GM12873 (cell line): ENCODE measurements at regions not wholly inside any gene's neighbourhood (a gene's known extent, or its start where the extent isn't known, plus 50 kb on each side); places are given as distances from the start of the nearest gene placed in this dataset.

Source experiments
- TF ChIP-seq, protein P1 (sequence below): IDR thresholded peaks from 2 replicates; pipeline ENCODE4 v1.5.1; 2012; ENCODE audit warnings: low read depth, mild to moderate bottlenecking, moderate library complexity, low read length, control low read depth; ENCODE audit not compliant: insufficient read depth; ENCODE audit errors: missing control alignments

DNA sequence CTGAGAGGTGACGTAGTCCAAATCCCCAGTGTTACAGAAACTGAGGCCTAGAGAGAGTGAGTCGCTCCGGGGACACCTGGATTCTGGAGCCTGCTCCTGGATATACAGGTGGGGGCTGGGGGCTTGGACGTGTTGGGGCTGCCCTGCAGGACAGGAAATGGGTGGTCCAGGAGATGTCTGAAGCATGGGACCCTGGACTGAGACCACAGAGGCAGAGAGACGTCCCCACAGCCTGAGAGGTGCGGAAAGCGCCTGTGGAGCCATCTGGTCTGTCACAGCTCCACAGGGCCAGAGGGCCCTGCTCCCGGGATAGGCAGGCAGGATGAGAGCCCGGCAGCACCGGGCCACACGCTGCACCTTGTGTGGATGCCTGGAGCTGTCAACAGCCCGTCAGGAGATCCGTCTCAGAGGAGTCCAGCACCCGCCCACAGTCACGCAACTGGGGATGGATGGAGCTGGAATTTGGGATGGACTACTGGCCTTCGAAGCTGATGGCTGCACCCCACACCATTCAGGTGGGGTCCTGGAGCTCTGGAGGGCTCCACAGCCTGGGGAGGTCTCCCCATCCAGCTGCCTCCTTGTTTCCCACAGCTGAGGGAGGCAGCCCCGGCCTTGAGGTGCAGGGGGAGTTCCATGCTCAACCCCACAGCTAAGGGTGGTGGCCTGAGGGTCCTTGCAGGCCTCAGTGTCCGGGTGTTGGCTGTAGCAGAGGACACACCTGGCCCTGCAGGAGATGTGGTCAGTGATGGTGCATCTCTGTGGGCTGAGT lies 303.0 kb downstream of the NDUFA10 start:
- TF ChIP-seq, protein P1, sequence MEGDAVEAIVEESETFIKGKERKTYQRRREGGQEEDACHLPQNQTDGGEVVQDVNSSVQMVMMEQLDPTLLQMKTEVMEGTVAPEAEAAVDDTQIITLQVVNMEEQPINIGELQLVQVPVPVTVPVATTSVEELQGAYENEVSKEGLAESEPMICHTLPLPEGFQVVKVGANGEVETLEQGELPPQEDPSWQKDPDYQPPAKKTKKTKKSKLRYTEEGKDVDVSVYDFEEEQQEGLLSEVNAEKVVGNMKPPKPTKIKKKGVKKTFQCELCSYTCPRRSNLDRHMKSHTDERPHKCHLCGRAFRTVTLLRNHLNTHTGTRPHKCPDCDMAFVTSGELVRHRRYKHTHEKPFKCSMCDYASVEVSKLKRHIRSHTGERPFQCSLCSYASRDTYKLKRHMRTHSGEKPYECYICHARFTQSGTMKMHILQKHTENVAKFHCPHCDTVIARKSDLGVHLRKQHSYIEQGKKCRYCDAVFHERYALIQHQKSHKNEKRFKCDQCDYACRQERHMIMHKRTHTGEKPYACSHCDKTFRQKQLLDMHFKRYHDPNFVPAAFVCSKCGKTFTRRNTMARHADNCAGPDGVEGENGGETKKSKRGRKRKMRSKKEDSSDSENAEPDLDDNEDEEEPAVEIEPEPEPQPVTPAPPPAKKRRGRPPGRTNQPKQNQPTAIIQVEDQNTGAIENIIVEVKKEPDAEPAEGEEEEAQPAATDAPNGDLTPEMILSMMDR = no peak

DNA sequence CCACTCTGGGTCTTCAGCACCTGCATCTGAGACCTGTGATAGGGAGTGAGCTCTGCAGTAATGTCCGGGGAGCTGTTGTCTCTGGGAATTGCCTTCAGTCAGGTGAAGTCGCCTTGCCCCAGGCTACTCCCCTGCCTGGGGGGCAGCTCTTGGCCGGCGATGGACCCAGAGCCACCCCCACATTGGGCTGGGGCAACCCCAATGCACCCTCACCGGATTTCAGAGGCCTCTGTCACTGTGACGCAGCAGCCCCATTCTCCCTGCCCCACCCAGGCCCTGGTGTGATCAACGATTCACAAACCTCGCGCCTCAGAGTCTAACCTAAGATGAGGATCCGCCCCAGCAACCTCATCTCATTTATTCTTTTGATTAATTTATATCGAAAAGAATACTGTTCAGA lies 303.6 kb downstream of the NDUFA10 start:
- TF ChIP-seq, protein P1 = no peak

DNA sequence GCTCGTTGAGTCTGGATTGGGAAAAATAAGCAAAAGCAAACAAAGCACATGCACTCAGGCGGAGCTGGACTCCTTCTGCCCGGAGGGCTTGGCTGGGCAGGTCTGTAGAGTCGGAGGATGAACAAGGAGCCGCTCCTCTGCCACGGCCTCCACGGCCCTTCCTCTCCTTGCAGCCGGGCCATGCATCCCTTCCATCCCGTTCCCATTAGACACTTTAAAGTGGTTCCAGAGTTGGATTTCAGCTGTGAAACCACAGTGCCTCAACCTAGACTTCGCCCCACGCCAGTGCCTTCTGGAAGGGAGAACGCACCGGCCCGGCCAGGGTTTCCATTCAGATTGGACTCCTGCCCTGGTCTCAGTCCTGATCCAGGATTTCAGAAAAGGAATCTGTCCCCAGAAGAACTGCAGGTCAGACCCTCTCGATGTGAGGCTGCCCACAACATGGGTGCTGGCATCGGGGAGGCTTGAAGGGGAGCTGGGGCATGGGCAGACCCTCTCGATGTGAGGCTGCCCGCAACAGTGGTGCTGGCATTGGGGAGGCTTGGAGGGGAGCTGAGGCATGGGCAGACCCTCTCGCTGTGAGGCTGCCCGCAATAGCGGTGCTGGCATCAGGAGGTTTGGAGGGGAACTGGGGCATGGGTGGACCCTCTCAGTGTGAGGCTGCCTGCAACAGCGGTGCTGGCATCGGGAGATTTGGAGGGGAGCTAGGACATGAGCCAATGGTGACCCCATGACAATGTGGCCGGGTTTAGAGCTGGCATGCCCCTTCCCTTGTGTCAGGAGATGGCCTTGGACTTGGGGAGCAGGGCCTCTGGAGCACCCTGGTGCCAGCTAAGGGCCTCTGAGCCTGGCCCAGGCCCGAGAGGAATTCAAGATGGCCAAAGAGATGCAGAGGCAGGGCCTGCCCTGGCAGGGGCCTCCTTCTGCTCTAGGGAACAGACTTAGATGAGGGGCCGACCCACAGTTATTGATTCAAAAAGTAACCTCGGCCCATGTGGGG lies 304.5 kb downstream of the NDUFA10 start:
- TF ChIP-seq, protein P1 = no peak

DNA sequence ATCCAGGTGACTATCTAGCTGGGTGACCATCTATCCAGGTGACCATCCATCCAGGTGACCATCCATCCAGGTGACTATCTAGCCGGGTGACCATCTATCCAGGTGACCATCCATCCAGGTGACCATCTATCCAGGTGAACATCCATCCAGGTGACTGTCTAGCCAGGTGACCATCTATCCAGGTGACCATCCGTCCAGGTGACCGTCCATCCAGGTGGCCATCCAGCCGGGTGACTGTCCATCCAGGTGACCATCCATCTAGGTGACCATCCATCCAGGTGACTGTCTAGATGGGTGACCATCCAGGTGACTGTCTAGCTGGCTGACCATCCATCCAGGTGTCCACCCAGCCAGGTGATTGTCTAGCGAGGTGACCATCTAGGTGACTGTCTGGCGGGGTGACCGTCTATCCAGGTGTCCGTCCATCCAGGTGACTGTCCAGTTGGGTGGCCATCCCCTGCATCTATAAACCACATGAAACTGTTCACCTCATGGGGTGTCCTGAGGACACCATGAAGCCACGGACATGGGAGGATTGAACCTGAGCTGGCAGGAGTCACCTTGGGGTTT lies 305.3 kb downstream of the NDUFA10 start:
- TF ChIP-seq, protein P1 = no peak

DNA sequence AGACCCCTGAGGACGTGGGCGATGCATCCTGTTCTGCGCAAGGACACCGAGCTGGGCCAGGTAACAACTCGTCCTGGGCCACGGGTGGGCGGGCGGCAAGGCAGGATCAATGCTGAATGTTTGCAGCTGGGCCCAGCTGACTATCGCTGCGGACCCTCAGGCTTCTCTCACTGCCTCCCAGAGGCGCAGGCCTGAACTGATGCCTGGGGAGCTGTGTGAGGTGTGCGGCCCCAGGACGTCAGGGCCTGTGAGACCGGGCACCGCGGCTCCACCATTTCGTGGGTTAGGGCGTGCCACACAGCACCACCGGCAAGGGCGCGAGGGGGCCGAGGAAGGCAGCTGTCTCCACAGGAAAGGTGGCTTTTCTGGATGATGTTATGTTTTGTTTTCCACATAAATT lies 307.4 kb downstream of the NDUFA10 start:
- TF ChIP-seq, protein P1 = no peak

DNA sequence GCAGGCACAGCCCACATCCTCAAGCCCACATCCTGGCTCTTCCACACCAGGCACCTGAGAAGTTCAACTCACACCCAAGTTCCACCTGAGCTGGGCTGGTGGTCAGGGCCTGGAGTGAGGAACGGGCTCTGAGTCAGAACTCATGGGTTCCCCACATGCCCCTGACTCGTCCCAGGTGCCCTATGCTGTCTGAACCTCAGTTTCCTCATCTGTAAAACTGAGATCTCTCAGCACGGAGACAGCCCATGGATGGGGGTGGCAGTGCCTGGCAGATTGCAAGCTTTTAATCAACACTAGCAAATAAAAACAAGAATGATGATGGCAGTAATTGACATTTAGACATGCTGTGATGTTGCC lies 307.8 kb downstream of the NDUFA10 start:
- TF ChIP-seq, protein P1 = no peak
